HepG2 (cell line): ENCODE measurements at regions not wholly inside any gene's neighbourhood (a gene's known extent, or its start where the extent isn't known, plus 50 kb on each side); places are given as distances from the start of the nearest gene placed in this dataset.

Experiments used
- GATAD2A ChIP-seq: IDR thresholded peaks from 2 replicates; pipeline ENCODE4 v1.6.1; 2016
- KLF11 ChIP-seq: IDR thresholded peaks from 2 replicates; pipeline ENCODE4 v1.6.1; 2016; ENCODE audit warnings: missing compliant biosample characterization
- MAFF ChIP-seq: IDR thresholded peaks from 2 replicates; pipeline ENCODE4 v1.6.1; 2011; ENCODE audit warnings: low read depth, low read length, improper control_type of control experiment
- TAF15 ChIP-seq: fragments of 200-400 bp; formaldehyde crosslinking; IDR thresholded peaks from one replicate; pipeline ENCODE4 v1.6.1; 2018; ENCODE audit warnings: mild to moderate bottlenecking, low read depth, low read length; ENCODE audit not compliant: poor library complexity, severe bottlenecking
- ZBTB7A ChIP-seq: sonication (generic); formaldehyde crosslinking; IDR thresholded peaks from 2 replicates; pipeline ENCODE4 v1.8.0; 2022; ENCODE audit warnings: mild to moderate bottlenecking, missing genetic modification reagents
- ZFP90 ChIP-seq: sonication (generic); formaldehyde crosslinking; IDR thresholded peaks from 2 replicates; pipeline ENCODE4 v1.8.0; 2022; ENCODE audit warnings: missing genetic modification reagents, mild to moderate bottlenecking, inconsistent platforms, borderline replicate concordance
- ZFY ChIP-seq: sonication (generic); formaldehyde crosslinking; IDR thresholded peaks from 2 replicates; pipeline ENCODE4 v1.4.0; 2020; ENCODE audit warnings: missing genetic modification reagents
- ZNF382 ChIP-seq: sonication (generic); formaldehyde crosslinking; IDR thresholded peaks from 2 replicates; pipeline ENCODE4 v1.5.0; 2020; ENCODE audit warnings: missing genetic modification reagents, mild to moderate bottlenecking, borderline replicate concordance
- ZNF562 ChIP-seq: sonication (generic); formaldehyde crosslinking; IDR thresholded peaks from 2 replicates; pipeline ENCODE4 v1.8.0; 2022; ENCODE audit warnings: missing genetic modification reagents, borderline replicate concordance
- ZNF567 ChIP-seq: sonication (generic); formaldehyde crosslinking; IDR thresholded peaks from 2 replicates; pipeline ENCODE4 v1.8.1; 2023; ENCODE audit warnings: mild to moderate bottlenecking, missing genetic modification reagents, borderline replicate concordance
- ZNF605 ChIP-seq: sonication (generic); formaldehyde crosslinking; IDR thresholded peaks from 2 replicates; pipeline ENCODE4 v1.8.0; 2022; ENCODE audit warnings: mild to moderate bottlenecking, missing genetic modification reagents
- TF ChIP-seq, protein P1 (sequence below): sonication (generic); formaldehyde crosslinking; IDR thresholded peaks from 2 replicates; pipeline ENCODE4 v1.5.1; 2020; ENCODE audit warnings: missing genetic modification reagents, mild to moderate bottlenecking, borderline replicate concordance
- TF ChIP-seq, protein P2 (sequence below): sonication (generic); formaldehyde crosslinking; IDR thresholded peaks from 2 replicates; pipeline ENCODE4 v1.4.0; 2020; ENCODE audit warnings: missing genetic modification reagents
- TF ChIP-seq, protein P3 (sequence below): sonication (generic); formaldehyde crosslinking; IDR thresholded peaks from 2 replicates; pipeline ENCODE4 v1.8.0; 2022; ENCODE audit warnings: mild to moderate bottlenecking, missing genetic modification reagents, moderate library complexity
- TF ChIP-seq, protein P4 (sequence below): sonication (generic); formaldehyde crosslinking; IDR thresholded peaks from 2 replicates; pipeline ENCODE4 v1.5.0; 2020; ENCODE audit warnings: mild to moderate bottlenecking, missing genetic modification reagents
- TF ChIP-seq, protein P5 (sequence below): sonication (generic); formaldehyde crosslinking; IDR thresholded peaks from 2 replicates; pipeline ENCODE4 v1.9.0; 2022; ENCODE audit warnings: low read depth, missing genetic modification reagents

DNA sequence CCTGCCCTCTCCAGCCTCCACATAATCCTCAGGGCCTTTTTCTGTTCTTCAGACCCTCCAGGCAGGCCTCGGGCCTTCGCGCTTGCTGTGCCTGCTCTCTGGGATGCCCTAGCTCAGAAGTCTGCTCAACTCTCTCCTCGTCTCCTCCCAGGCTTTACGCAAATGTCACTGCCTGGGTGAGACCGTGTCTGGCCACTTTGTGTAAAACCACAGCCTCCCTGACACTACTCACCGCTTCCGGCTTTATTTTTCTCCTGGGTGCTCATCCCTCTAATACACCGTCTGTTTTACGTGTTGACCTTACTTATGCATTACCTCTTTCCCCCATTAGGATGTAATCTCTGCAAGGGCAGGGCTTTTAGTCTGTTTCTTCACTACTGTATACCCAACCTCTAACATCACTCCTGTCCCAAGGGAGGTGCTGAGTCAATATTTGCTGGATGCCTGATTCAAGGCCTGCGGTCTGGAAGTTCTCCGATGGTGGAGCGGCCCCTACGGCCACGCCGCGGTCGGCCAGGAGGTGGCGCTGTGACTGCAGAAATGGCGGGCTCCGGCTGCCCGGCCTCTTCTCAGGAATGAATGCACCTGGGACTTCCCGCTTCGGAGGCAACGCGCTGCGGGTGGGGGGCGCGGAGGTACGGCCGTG lies 58.2 kb upstream of the THY1 start (continued):
- TF ChIP-seq, protein P1, sequence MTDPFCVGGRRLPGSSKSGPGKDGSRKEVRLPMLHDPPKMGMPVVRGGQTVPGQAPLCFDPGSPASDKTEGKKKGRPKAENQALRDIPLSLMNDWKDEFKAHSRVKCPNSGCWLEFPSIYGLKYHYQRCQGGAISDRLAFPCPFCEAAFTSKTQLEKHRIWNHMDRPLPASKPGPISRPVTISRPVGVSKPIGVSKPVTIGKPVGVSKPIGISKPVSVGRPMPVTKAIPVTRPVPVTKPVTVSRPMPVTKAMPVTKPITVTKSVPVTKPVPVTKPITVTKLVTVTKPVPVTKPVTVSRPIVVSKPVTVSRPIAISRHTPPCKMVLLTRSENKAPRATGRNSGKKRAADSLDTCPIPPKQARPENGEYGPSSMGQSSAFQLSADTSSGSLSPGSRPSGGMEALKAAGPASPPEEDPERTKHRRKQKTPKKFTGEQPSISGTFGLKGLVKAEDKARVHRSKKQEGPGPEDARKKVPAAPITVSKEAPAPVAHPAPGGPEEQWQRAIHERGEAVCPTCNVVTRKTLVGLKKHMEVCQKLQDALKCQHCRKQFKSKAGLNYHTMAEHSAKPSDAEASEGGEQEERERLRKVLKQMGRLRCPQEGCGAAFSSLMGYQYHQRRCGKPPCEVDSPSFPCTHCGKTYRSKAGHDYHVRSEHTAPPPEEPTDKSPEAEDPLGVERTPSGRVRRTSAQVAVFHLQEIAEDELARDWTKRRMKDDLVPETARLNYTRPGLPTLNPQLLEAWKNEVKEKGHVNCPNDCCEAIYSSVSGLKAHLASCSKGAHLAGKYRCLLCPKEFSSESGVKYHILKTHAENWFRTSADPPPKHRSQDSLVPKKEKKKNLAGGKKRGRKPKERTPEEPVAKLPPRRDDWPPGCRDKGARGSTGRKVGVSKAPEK, result no peak
- TF ChIP-seq ZFP90 (CRISPR knock-in tag) (peak; percentile 52; the same call in 1 of the 2 replicates), TAF15 (no peak), ZNF562 (CRISPR knock-in tag) (no peak), KLF11 (CRISPR knock-in tag) (0 out of 2 replicates have a peak, but pooled peaks have one; percentile 39), ZFY (peak; percentile 65), ZNF605 (peak; percentile 84; the same call in 1 of the 2 replicates), ZBTB7A (no peak), MAFF (peak; percentile 75), ZNF382 (CRISPR knock-in tag) (no peak), GATAD2A (CRISPR knock-in tag) (peak; percentile 88), ZNF567 (CRISPR knock-in tag) (no peak)
- TF ChIP-seq, protein P2, sequence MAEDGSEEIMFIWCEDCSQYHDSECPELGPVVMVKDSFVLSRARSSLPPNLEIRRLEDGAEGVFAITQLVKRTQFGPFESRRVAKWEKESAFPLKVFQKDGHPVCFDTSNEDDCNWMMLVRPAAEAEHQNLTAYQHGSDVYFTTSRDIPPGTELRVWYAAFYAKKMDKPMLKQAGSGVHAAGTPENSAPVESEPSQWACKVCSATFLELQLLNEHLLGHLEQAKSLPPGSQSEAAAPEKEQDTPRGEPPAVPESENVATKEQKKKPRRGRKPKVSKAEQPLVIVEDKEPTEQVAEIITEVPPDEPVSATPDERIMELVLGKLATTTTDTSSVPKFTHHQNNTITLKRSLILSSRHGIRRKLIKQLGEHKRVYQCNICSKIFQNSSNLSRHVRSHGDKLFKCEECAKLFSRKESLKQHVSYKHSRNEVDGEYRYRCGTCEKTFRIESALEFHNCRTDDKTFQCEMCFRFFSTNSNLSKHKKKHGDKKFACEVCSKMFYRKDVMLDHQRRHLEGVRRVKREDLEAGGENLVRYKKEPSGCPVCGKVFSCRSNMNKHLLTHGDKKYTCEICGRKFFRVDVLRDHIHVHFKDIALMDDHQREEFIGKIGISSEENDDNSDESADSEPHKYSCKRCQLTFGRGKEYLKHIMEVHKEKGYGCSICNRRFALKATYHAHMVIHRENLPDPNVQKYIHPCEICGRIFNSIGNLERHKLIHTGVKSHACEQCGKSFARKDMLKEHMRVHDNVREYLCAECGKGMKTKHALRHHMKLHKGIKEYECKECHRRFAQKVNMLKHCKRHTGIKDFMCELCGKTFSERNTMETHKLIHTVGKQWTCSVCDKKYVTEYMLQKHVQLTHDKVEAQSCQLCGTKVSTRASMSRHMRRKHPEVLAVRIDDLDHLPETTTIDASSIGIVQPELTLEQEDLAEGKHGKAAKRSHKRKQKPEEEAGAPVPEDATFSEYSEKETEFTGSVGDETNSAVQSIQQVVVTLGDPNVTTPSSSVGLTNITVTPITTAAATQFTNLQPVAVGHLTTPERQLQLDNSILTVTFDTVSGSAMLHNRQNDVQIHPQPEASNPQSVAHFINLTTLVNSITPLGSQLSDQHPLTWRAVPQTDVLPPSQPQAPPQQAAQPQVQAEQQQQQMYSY (CRISPR knock-in tag), result no peak
- TF ChIP-seq, protein P3, sequence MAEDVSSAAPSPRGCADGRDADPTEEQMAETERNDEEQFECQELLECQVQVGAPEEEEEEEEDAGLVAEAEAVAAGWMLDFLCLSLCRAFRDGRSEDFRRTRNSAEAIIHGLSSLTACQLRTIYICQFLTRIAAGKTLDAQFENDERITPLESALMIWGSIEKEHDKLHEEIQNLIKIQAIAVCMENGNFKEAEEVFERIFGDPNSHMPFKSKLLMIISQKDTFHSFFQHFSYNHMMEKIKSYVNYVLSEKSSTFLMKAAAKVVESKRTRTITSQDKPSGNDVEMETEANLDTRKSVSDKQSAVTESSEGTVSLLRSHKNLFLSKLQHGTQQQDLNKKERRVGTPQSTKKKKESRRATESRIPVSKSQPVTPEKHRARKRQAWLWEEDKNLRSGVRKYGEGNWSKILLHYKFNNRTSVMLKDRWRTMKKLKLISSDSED, result no peak
- TF ChIP-seq, protein P4, sequence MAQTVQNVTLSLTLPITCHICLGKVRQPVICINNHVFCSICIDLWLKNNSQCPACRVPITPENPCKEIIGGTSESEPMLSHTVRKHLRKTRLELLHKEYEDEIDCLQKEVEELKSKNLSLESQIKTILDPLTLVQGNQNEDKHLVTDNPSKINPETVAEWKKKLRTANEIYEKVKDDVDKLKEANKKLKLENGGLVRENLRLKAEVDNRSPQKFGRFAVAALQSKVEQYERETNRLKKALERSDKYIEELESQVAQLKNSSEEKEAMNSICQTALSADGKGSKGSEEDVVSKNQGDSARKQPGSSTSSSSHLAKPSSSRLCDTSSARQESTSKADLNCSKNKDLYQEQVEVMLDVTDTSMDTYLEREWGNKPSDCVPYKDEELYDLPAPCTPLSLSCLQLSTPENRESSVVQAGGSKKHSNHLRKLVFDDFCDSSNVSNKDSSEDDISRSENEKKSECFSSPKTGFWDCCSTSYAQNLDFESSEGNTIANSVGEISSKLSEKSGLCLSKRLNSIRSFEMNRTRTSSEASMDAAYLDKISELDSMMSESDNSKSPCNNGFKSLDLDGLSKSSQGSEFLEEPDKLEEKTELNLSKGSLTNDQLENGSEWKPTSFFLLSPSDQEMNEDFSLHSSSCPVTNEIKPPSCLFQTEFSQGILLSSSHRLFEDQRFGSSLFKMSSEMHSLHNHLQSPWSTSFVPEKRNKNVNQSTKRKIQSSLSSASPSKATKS (CRISPR knock-in tag), result no peak
- TF ChIP-seq, protein P5, sequence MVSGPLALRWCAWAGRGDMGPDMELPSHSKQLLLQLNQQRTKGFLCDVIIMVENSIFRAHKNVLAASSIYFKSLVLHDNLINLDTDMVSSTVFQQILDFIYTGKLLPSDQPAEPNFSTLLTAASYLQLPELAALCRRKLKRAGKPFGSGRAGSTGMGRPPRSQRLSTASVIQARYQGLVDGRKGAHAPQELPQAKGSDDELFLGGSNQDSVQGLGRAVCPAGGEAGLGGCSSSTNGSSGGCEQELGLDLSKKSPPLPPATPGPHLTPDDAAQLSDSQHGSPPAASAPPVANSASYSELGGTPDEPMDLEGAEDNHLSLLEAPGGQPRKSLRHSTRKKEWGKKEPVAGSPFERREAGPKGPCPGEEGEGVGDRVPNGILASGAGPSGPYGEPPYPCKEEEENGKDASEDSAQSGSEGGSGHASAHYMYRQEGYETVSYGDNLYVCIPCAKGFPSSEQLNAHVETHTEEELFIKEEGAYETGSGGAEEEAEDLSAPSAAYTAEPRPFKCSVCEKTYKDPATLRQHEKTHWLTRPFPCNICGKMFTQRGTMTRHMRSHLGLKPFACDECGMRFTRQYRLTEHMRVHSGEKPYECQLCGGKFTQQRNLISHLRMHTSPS (CRISPR knock-in tag), result peak; percentile 22; the same call in 1 of the 2 replicates
